Right lobe of liver (tissue), 6 donors: ENCODE measurements at regions not wholly inside any gene's neighbourhood (a gene's known extent, or its start where the extent isn't known, plus 50 kb on each side); places are given as distances from the start of the nearest gene placed in this dataset.

ENCODE experiments used
- ATAC-seq, 4 donors: fragments of 200-7000 bp; cut with Tn5 transposase; one replicate each; pipeline ENCODE4 v1.9.1; 2020; ENCODE audit warnings: mild to moderate bottlenecking in 4 of 4, moderate library complexity in 4 of 4
- DNase-seq, 3 donors: peaks; one replicate each; pipeline ENCODE4 v3.0.0-alpha.2; 2020
- H3K27ac ChIP-seq, 3 donors: fragments of 200-600 bp; one replicate each; pipeline ENCODE4 v1.8.0; 2022
- H3K27me3 ChIP-seq, 2 donors: fragments of 200-600 bp; one replicate each; pipeline ENCODE4 v1.8.0; 2022
- H3K36me3 ChIP-seq, 4 donors: fragments of 200-600 bp; sonication (generic) in 1 of 4; one replicate each; pipeline versions ENCODE4 v1.5.1 to v1.8.0; 2017 to 2022; ENCODE audit warnings: control low read depth in 1 of 4
- H3K4me1 ChIP-seq, 4 donors: fragments of 200-600 bp; sonication (generic) in 1 of 4; one replicate each; pipeline versions ENCODE4 v1.5.1 to v1.8.0; 2017 to 2022; ENCODE audit warnings: control low read depth in 1 of 4
- H3K4me3 ChIP-seq, 3 donors: fragments of 200-600 bp; one replicate each; pipeline ENCODE4 v1.8.0; 2022
- H3K9me3 ChIP-seq, 4 donors: fragments of 200-600 bp; sonication (generic) in 1 of 4; one replicate each; pipeline versions ENCODE4 v1.5.1 to v1.8.0; 2017 to 2022; ENCODE audit warnings: control low read depth in 1 of 4
- CTCF ChIP-seq, 4 donors: fragments of 200-600 bp in 3 of 4; fragments of 450-650 bp in 1 of 4; IDR thresholded peaks; one replicate each; pipeline versions ENCODE4 v1.5.1 to v1.8.0; 2016 to 2022; ENCODE audit warnings: antibody characterized with exemption in 4 of 4, mild to moderate bottlenecking in 2 of 4
- POLR2A ChIP-seq: fragments of 450-650 bp; IDR thresholded peaks from one replicate; pipeline ENCODE4 v1.6.1; 2017; ENCODE audit warnings: antibody characterized with exemption, mild to moderate bottlenecking
- WGBS: methylation state at CpG from one replicate; pipeline ENCODE4 v1.1.6; 2018; ENCODE audit warnings: low coverage, low lambda C conversion rate; ENCODE audit not compliant: insufficient coverage; ENCODE audit errors: missing lambda C conversion rate; 5-methylcytosine and 5-hydroxymethylcytosine counted together
- intact Hi-C, 2 donors: fragments of 100-400 bp; cut with DNase I; formaldehyde crosslinking; loops; one replicate each; pipeline versions ENCODE4 v1.11.2 to v1.14.1; 2022
- donor health status: DM: no; HTN: yes; CAD: no.
- donor health status: DM: no; HTN: no; CAD: no.
- donor health status: DM: no; HTN: no; CAD: no.
- donor health status: DM: no; HTN: yes; CAD: no.
- donor health status: DM: no; HTN: yes; CAD: no.

- DNase-seq (no peak), ATAC-seq (no peak)
- Histone ChIP-seq H3K4me1 (no peaks in the 10 kb centered on the region), H3K9me3 (no peaks in the 10 kb centered on the region), H3K36me3 (no peaks in the 10 kb centered on the region), H3K27ac (no peak overlapping the region), H3K27me3 (no peaks in the 10 kb centered on the region), H3K4me3 (no peak overlapping the region)
- no peak for TF ChIP-seq CTCF (IDR thresholded peaks at IDR 0.05)
- no peak for TF ChIP-seq POLR2A
- intact Hi-C loops = no loop called here
Observed at GRCh38 chr21:15567191-15567590, 162.6 kb upstream of the USP25 start.

GRCh38 chr21:15568516-15568915 lies 161.3 kb upstream of the USP25 start:
- TF ChIP-seq POLR2A (no peak), CTCF (IDR thresholded peaks at IDR 0.05) (no peak)
- no peaks in the 10 kb centered on the region for H3K27me3 ChIP-seq
- ATAC-seq (no peak), DNase-seq (no peak)
- H3K9me3 ChIP-seq = no peaks in the 10 kb centered on the region
- no peaks in the 10 kb centered on the region for H3K4me1 ChIP-seq
- H3K27ac ChIP-seq = no peak overlapping the region
- H3K36me3 ChIP-seq = no peaks in the 10 kb centered on the region
- H3K4me3 ChIP-seq = no peak overlapping the region
- intact Hi-C loops = no loop called here

GRCh38 chr21:15586752-15587427 lies 142.9 kb upstream of the USP25 start:
- H3K27ac ChIP-seq = no peak overlapping the region
- no peak overlapping the region for H3K4me3 ChIP-seq
- H3K4me1 ChIP-seq = no peaks in the 10 kb centered on the region
- DNase-seq = no peak
- ATAC-seq = no peak
- H3K27me3 ChIP-seq = no peaks in the 10 kb centered on the region
- no peaks in the 10 kb centered on the region for H3K36me3 ChIP-seq
- H3K9me3 ChIP-seq = no peaks in the 10 kb centered on the region
- 58% methylated on average over 4 of the region's 4 CpGs for WGBS
- intact Hi-C loops = no loop called here
- TF ChIP-seq POLR2A (no peak), CTCF (IDR thresholded peaks at IDR 0.05) (no peak)

GRCh38 chr21:15592271-15592860 lies 137.4 kb upstream of the USP25 start:
- DNase-seq (no peak), ATAC-seq (peak; percentile 62 to 77 (median 71))
- intact Hi-C loops = no loop called here

More at GRCh38 chr21:15592271-15592860, 137.4 kb upstream of the USP25 start:
- Histone ChIP-seq H3K4me3 (no peak overlapping the region), H3K27me3 (no peaks in the 10 kb centered on the region), H3K4me1 (no peaks in the 10 kb centered on the region), H3K36me3 (no peaks in the 10 kb centered on the region), H3K27ac (no peak overlapping the region), H3K9me3 (no peaks in the 10 kb centered on the region)
- WGBS = 13% methylated on average over 5 of the region's 5 CpGs
- TF ChIP-seq POLR2A = no peak
- TF ChIP-seq CTCF (IDR thresholded peaks at IDR 0.05) = peak; percentile 64 to 69 (median 66)
